Tibial artery (tissue), 4 donors: ENCODE measurements at regions not wholly inside any gene's neighbourhood (a gene's known extent, or its start where the extent isn't known, plus 50 kb on each side); places are given as distances from the start of the nearest gene placed in this dataset.
"Not testable (repeated sequence)": the region's sequence is repeated elsewhere in the genome, so short reads cannot be mapped to it uniquely, and the experiment has no call there.

Experiments used
- DNase-seq, 2 donors: peaks; one replicate each; pipeline ENCODE4 v3.0.0-alpha.2; 2019
- H3K27ac ChIP-seq, 2 donors: fragments of 200-600 bp; sonication (generic) in 1 of 2; 1 replicate in 1 of 2; 2 replicates in 1 of 2; pipeline ENCODE4 v1.5.1; 2018 to 2019; ENCODE audit warnings: mild to moderate bottlenecking in 1 of 2
- H3K27me3 ChIP-seq, 2 donors: fragments of 200-600 bp; sonication (generic) in 1 of 2; one replicate each; pipeline versions ENCODE4 v1.5.1 to v1.6.0; 2016 to 2019
- H3K36me3 ChIP-seq, 3 donors: fragments of 200-600 bp; sonication (generic) in 2 of 3; one replicate each; pipeline ENCODE4 v1.5.1; 2016 to 2019; ENCODE audit warnings: mild to moderate bottlenecking in 2 of 3
- H3K4me1 ChIP-seq, 4 donors: fragments of 200-600 bp; sonication (generic) in 2 of 4; 1 replicate in 3 of 4; 2 replicates in 1 of 4; pipeline ENCODE4 v1.5.1; 2016 to 2019
- H3K4me3 ChIP-seq, 2 donors: fragments of 200-600 bp; sonication (generic) in 1 of 2; 1 replicate in 1 of 2; 2 replicates in 1 of 2; pipeline ENCODE4 v1.5.1; 2018 to 2019; ENCODE audit warnings: mild to moderate bottlenecking in 2 of 2
- H3K9me3 ChIP-seq, 3 donors: fragments of 200-600 bp; sonication (generic) in 1 of 3; one replicate each; pipeline ENCODE4 v1.5.1; 2016 to 2019
- intact Hi-C: fragments of 100-400 bp; cut with DNase I; formaldehyde crosslinking; loops from one replicate; pipeline ENCODE4 v1.15.0; 2023; ENCODE audit warnings: low total_unique reads
- TF ChIP-seq, protein P1 (sequence below), 2 experiments: fragments of 200-600 bp in 1 of 2; fragments of 450-650 bp in 1 of 2; IDR thresholded peaks; one replicate each; pipeline ENCODE4 v1.5.1; 2017 to 2019; ENCODE audit warnings: antibody characterized with exemption in 2 of 2, mild to moderate bottlenecking in 1 of 2, moderate library complexity in 1 of 2

GRCh38 chr15:92825985-92826384, 74.1 kb upstream of the CHD2 start:
- TF ChIP-seq, protein P1, sequence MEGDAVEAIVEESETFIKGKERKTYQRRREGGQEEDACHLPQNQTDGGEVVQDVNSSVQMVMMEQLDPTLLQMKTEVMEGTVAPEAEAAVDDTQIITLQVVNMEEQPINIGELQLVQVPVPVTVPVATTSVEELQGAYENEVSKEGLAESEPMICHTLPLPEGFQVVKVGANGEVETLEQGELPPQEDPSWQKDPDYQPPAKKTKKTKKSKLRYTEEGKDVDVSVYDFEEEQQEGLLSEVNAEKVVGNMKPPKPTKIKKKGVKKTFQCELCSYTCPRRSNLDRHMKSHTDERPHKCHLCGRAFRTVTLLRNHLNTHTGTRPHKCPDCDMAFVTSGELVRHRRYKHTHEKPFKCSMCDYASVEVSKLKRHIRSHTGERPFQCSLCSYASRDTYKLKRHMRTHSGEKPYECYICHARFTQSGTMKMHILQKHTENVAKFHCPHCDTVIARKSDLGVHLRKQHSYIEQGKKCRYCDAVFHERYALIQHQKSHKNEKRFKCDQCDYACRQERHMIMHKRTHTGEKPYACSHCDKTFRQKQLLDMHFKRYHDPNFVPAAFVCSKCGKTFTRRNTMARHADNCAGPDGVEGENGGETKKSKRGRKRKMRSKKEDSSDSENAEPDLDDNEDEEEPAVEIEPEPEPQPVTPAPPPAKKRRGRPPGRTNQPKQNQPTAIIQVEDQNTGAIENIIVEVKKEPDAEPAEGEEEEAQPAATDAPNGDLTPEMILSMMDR (IDR thresholded peaks at IDR 0.05): no peak
- H3K27ac ChIP-seq: no peak overlapping the region
- no peak overlapping the region for H3K4me3 ChIP-seq
- intact Hi-C loops: no loop called here
- H3K27me3 ChIP-seq: no peaks in the 10 kb centered on the region
- DNase-seq: no peak
- H3K4me1 ChIP-seq: peaks cover 2 to 21% (median 13%) of the 10 kb centered on the region in 4 donors
- H3K9me3 ChIP-seq: no peaks in the 10 kb centered on the region
- H3K36me3 ChIP-seq: no peaks in the 10 kb centered on the region

GRCh38 chr15:92827991-92828390, 72.1 kb upstream of the CHD2 start:
- H3K36me3 ChIP-seq, H3K27ac ChIP-seq, H3K4me3 ChIP-seq, DNase-seq, intact Hi-C loops, H3K27me3 ChIP-seq, H3K9me3 ChIP-seq: not testable (repeated sequence)
- peaks cover 5 to 37% (median 23%) of the 10 kb centered on the region in 4 donors for H3K4me1 ChIP-seq

DNA sequence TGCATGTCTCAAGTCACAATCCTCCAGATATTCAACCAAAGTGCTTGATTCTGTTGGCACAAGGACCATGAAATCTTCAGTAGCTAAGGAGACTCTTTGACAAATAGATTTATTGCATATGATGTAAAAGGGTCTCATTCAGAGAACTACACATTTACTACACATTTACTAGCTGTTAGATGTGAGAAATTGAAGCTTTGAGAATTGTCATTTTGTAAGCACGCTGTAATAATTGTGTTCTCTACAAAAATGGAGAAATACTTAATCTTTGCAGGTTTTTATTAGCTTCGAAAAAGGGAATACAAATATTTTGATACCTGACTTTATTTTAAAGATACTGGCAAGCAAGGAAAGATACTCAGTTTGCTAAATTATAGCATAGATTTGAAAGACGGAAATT, 70.2 kb upstream of the CHD2 start:
- H3K27ac ChIP-seq: peak overlapping the region; percentile 86 to 92
- intact Hi-C loops: no loop called here
- H3K36me3 ChIP-seq: no peaks in the 10 kb centered on the region

GRCh38 chr15:92831336-92831654, 68.8 kb upstream of the CHD2 start:
- TF ChIP-seq, protein P1 (IDR thresholded peaks at IDR 0.05): no peak
- intact Hi-C loops: no loop called here
- H3K4me3 ChIP-seq: peak overlapping the region; percentile 44 to 48

More for the DNA sequence above, 70.2 kb upstream of the CHD2 start:
- Histone ChIP-seq H3K9me3 (no peaks in the 10 kb centered on the region), H3K4me3 (no peak overlapping the region), H3K27me3 (no peaks in the 10 kb centered on the region), H3K4me1 (peaks cover 5 to 56% (median 40%) of the 10 kb centered on the region in 4 donors)
- no peak for DNase-seq
- TF ChIP-seq, protein P1 (IDR thresholded peaks at IDR 0.05): no peak

DNA sequence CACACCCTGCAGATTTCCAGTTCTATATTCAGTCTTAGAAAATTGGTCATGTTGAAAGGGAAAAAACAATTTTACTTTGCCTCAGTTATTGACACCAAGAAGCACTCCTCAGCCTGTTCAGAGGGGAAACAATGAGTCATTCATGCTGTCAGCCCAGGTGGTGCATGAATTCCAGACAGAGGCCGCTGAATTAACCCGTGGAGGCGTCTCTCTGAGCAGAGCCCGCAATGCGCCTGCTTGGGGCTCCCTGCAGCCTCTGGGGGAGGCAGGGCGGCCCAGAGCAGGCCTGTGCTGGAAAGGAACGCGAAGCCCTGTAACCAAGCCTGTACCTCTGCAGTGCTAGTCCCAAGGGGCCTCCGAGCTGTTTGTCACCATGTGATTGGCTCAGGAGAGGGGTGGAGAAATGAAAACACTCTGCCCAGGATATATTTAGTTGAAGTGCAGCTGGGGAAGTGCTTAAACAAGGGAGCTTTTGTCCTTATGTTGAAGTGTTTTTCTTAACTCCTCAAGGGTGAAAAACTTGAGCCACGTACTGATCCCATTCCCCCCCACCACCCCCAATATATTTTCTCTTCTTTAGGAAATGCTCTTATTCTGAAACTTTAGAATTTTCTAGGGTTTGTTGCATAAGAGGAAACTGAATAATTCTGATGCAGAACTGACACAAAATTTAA, 68.3 kb upstream of the CHD2 start:
- Histone ChIP-seq H3K27ac (peak overlapping the region; percentile 86 to 92), H3K4me3 (peak overlapping the region; percentile 44 to 48), H3K4me1 (peaks cover 5 to 65% (median 41%) of the 10 kb centered on the region in 4 donors), H3K9me3 (no peaks in the 10 kb centered on the region), H3K36me3 (no peaks in the 10 kb centered on the region), H3K27me3 (no peaks in the 10 kb centered on the region)
- TF ChIP-seq, protein P1 (IDR thresholded peaks at IDR 0.05): no peak
- peak; percentile 95 to 98 for DNase-seq
- intact Hi-C loops: loop anchor here (1.0 kb wide), 1 partner anchor 51 kb away; no protein-coding TSS in a partner anchor

More at GRCh38 chr15:92831336-92831654, 68.8 kb upstream of the CHD2 start:
- Histone ChIP-seq H3K4me1 (peaks cover 5 to 65% (median 41%) of the 10 kb centered on the region in 4 donors), H3K9me3 (no peaks in the 10 kb centered on the region), H3K27me3 (no peaks in the 10 kb centered on the region), H3K27ac (peak overlapping the region; percentile 86 to 92), H3K36me3 (no peaks in the 10 kb centered on the region)
- DNase-seq: no peak

DNA sequence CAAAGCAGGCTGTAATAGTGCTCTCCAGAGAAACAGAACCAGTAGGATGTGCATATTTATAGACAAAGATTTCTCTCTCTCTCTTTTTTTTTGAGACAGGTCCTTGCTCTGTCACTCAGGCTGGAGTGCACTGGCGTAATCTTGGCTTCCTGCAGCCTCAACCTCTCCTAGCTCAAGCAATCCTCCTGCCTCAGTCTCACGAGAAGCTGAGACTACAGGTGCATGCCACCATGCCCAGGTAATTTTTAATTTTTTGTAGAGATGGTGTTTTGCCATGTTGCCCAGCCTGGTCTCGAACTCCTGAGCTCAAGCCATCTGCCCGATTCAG, 67.1 kb upstream of the CHD2 start:
- TF ChIP-seq, protein P1 (IDR thresholded peaks at IDR 0.05): peak in 1 of 2 experiments; percentile 13
- no peaks in the 10 kb centered on the region for H3K36me3 ChIP-seq
- no peaks in the 10 kb centered on the region for H3K27me3 ChIP-seq
- no peak for DNase-seq
- H3K4me1 ChIP-seq: peaks cover 5 to 65% (median 41%) of the 10 kb centered on the region in 4 donors
- H3K27ac ChIP-seq: peak overlapping the region; percentile 86 to 92
- no peaks in the 10 kb centered on the region for H3K9me3 ChIP-seq
- intact Hi-C loops: no loop called here
- H3K4me3 ChIP-seq: peak overlapping the region; percentile 44 to 48
